GM19328 (cell line): ENCODE measurements at regions not wholly inside any gene's neighbourhood (a gene's known extent, or its start where the extent isn't known, plus 50 kb on each side); places are given as distances from the start of the nearest gene placed in this dataset.

ENCODE experiments used
- ATAC-seq: cut with Tn5 transposase; IDR thresholded peaks from one replicate; pipeline ENCODE4 v1.9.1; 2021; ENCODE audit warnings: mild to moderate bottlenecking, moderate library complexity; ENCODE audit not compliant: unreplicated experiment

DNA sequence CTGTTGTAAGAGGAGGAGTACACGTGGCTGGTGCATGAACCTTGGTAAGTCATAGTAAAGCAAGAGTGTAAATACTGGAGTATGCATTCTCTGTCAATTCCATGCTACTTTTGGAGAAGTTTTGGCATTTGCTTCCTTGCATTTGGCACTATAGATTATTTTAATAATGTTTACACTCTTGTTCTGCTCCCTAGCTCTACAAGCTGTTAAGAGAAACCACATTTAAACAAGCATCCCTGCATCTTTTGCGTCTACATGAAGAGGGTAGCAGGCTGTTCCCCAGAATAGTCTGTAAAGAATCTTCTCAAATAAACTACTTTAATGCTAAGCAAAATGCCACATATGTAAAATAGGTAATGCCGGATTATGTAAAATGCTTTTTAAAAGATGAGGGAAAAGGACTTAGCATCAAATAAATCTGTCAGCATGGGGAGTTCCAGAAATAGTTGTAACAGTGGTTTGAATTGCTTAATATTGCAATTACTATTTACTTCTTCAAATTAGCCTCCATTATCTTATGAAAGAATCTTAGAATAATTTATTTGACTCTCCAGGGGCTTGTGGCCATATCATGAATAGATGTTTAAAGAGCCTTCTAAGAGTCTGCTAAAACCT is 2127.3 kb upstream of the WWC1 start:
- ATAC-seq: no peak

DNA sequence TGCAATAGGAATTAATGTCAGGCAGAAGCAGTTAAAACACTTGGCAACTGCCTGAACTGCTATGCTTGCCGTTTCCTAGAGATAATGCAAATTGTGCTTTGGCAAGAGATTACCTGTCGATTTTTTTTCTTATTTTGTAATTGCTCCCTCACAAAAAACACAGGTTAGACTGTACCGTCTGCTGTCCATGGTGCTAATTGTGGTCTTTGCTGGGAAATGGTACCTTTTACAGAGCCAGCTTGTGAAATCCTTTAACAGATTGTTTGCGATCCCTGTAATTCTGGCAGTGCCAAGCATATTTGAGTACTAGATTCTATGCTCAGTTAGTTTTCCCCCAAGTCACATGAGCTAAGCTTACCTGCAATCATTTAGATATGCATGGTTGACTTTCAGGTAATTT is 2125.8 kb upstream of the WWC1 start:
- ATAC-seq: no peak

DNA sequence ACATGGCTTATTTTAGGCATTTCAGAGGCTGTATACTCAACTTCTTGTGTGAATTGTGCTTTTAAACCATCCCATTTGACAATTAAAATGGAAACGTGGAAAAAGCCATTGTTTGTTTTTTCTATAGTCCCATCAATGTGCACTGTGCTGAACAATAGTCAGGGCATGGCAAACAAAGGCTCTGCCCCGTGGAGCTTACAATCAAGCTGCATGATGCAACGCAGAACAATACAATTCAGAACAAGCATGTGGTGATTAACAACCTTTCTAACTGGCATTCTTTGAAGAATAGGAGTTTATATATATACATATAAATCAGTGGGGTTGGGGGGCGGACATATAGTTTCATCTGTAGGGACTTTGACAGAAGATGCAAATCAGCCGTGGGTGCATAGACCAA is 2125.4 kb upstream of the WWC1 start:
- no peak for ATAC-seq

DNA sequence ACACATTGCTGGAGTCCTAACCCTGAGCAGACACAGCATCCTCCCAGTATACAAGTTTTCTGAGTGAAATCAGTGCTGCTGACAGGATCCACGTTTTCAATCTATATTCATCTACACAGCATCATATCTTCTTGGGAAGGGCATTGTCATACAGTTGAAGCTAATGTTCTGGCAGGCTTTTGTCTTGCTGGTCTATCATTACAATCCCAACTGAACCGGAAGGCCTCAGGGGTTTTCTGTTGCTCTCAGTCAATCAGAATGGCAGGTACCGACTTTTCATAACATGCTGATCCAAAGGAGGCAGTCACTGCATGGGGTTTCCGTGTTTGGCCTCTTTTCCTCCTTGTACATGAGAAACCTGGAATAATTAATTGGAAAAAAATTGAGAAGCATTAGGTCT is 2118.8 kb upstream of the WWC1 start:
- ATAC-seq: no peak

DNA sequence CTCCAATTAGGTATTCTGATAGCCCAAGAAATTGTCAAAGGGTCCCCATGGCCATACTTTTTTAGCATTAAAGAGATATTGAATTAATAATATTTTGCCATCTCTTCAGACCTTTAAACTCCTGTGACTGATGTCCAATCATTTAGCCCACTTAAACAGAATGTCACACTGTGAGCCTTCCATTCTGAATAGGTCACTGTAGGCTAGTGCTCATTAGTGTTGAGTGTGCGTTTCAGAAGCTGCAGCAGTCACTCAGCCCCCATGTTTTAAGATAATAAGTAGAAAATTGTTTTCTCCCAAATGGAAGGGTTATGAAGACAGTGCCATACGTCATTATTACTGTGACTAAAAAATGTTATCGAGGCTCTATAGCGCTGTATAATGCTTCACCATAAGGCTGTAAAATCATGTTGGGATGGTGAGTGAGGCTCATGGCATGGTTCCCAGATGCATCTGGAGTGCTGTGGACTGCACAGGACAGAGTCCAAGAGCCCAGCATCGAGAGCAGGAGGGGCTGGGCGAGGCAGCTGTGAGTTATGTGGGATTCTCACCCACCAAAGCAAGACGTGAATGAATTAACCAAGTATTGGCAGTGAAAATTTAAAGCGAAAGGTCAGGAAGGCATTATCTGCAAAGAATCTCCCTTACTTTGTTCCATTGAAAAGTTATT is 2112.9 kb upstream of the WWC1 start:
- ATAC-seq: no peak

DNA sequence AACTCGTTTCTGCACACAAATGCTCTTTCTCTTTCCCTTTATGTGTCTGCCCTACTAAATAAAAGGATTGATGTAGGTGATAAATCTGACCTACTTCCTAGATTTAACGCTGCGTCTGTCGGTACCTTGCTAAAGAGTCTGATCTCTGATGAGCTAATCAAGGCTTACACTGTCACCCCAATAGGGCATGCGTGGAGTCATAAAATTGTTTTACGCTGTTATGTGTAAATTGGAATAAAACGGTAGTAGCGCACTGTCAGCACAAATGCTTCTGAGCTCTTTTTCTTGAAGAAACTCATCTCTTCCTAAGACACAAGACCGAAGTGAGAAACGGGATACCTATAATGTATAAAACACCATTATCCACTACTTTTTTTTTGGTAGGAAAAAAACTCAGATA is 2106.3 kb upstream of the WWC1 start:
- no peak for ATAC-seq

DNA sequence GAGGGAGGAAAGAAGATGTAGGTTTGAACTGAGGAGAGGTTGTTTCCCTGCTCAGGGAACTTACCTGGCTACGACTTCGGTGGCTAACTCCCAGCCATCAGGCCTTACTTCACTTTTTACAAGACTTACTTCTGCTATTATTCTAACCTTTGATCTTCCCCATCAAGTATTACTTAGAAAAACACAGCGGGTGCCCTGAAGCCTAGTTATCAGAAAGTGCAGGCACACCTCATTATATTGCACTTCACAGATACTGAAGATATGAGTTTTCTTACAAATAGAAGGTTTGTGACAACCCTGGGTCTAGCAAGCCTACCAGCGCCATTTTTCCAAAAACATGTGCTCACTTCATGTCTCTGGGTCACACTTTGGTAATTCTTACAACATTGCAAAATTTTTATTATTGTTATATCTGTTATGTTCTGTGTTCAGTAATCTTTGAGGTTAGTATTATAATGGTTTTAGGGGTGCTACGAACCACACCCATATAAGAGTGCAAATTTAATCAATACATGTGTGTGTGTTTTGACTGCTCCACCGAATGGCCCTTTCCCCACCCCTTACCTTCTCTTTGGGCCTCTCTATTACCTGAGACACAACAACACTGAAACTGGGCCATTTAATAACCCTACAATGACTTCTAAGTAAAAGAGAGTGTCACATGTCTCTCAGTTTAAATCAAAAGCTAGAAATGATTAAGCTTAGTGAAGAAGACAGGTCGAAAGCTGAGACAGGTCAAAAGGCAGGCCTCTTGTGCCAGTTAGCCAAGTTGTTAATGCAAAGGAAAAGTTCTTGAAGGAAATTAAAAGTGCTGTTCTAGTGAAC is 2102.7 kb upstream of the WWC1 start:
- ATAC-seq: no peak

DNA sequence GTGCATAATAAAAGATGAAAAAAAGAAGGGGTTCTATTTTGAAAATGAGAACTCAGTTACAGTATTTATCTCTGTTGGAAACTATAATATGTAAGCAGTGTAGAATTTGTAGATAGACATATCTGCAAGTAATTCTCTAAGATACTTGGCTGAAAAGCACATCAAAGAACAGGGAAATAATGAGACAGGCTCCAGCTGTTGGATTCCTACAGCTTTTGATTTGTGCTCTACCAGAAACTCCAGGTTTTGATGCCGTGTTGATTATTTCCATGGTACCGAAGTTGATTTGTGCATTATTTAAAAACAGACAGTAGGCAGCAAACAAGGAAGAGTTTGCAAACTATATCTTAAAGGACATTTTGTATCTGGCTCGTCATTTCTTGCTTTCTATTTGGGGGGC is 2098.7 kb upstream of the WWC1 start:
- no peak for ATAC-seq

DNA sequence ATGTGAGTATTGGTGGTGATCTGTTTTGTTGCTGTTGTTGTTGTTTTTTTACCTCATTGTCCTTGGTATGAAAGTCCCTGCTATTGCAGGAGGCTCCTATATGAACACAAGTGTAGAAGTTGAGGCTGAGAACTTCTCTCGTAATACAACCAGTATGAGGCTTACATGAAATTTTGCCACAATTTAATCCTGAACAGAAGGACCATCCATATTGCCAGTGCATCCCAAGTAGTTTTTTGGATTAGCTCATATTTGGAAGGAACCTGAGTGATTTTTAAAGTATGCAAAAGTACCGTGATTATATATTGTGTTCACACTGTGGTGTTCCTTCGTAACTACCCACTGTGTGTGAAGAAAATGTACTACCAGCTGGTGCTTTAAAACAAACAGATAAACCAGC is 2095.5 kb upstream of the WWC1 start:
- ATAC-seq: no peak

DNA sequence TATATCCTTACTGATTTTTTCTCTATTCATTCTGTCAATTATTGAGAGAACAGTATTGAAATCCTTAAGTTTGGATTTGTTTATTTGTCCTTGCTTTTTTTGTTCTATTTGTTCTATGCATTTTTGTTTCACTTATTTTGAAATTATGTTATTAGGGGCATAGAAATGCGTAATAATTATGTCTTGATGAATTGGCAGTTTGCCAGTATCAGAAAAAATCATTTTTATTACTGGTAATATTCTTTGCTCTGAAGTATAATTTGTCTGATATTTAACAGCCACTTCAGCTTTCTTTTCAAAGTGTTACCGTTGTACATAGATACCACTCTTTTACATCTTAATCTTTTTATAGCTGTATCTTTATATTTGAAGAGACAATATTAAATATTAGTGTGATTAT is 2090.9 kb upstream of the WWC1 start:
- no peak for ATAC-seq

DNA sequence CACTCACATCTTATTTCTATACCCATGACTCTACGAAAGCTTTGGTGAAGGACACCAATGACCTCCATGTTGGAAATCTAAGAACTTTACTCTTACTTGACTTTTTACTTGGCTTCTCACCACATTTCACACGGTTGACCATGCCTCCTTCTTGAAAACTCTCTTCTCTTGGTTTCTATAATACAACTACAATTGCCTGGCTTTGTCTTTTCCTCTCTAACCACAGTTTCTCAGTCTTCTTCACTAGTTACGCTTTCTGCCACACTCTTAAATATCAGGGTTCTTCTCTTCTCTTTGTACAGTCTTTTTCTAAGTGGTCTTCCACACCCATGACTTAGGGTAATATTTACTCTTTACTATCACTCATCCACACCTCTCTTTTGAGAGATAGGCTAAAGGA is 2079.8 kb upstream of the WWC1 start:
- ATAC-seq: no peak

DNA sequence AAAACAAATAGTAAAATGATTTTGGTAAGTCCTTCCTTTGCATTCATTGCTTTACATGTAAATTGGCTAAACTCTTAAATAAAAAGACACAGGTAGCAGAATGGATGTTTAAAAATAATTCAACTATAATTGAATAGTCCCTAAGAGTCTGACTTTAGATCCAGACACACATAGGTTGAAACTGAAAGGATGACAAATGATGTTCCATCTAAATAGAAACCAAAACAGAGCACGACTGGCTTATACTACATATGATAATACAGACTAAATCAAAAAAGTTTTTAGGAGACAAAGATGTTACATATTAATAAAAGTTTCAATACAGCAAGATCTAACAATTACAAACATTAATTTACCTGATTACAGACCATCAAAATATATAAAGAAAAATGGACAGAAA is 2055.1 kb upstream of the WWC1 start:
- ATAC-seq: no peak

DNA sequence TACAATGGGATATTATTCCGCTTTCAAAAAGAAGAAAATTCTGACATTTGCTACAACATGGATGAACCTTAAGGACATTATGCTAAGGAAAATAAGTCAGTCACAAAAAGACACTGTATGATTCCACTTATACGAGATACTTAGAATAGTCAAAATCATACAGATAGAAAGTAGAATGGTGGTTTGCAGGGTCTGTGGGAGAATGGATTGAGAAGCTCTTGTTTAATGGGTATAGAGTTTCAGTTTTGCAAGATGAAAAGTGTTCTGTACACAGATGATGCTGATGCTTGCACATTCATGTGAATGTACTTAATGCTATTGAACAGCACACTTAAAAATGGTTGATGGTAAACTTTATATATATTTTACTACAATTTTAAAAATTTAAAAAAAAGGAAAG is 2050.7 kb upstream of the WWC1 start:
- ATAC-seq: no peak

DNA sequence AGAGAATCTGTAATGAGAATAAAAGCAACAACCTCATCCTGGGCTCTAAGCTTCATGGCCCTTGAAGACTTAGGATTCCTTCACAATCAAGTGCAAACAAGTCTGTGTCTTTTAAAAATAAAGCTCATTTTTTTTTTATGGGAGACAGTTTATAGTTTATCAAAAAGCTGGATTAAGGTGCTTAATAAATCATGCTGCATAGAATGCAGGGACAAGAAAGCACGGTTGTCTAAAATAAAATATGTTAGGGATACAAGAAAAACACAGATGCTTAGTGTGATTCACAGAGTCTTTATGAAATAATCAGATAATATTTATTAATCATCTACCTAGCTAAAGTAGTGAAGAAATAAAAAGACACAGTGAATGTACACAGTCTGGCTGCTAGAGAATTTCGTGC is 2045.9 kb upstream of the WWC1 start:
- ATAC-seq: no peak

DNA sequence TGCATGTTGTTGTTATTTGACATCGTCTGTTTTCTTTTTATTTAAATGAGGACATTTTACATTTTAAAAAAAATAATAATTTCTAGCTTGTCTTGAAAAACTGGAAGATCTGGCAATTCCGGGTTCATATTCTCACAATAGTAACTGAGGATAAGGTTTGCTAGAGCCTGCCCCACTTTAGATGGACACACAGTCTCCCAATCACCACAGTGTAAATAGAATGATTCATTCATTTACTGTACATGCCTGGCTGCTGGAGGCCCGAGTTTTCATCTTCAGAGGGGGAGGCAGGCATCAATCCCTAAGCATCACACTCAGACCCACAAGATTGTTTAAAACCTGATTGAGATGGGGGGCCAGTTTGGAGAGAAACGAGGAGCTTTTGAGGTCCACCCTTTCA is 2039.7 kb upstream of the WWC1 start:
- no peak for ATAC-seq

DNA sequence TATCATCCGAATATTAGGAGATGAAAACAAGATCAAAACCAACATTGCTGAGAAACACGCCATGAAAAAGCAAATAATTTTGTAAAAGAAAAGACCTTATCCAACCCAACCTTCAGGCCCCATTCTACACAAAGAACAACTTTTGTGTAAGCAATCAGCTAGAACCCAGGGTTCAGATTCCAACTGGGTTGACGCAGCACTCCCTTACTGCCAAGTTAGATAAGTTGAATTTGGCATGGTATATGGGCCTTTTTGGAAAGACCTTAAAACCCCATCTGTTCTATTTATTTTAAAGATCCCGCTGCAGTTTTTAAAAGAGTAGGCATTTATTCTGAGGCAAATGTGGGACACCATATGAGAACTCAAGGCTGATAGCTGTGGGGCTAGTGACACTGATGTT is 2033.8 kb upstream of the WWC1 start:
- no peak for ATAC-seq

DNA sequence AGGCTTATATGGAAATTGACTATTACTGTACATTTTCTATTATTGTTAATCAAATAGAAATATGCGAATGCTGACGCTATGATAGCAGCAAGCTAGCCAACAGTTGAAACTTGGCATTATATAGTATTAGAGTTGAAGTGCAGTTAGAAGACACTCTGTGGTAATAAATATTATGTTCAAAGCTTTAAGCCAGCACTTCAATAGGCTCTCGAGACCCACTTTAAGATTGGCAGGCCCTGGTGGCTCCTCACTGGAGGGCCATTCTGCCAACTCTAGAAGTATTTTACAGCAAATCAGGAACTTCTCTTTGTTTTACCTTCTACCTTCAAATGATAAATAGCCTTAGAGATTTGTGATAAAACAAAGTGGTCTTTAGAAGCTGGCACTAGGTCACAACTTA is 2029.0 kb upstream of the WWC1 start:
- ATAC-seq: no peak

DNA sequence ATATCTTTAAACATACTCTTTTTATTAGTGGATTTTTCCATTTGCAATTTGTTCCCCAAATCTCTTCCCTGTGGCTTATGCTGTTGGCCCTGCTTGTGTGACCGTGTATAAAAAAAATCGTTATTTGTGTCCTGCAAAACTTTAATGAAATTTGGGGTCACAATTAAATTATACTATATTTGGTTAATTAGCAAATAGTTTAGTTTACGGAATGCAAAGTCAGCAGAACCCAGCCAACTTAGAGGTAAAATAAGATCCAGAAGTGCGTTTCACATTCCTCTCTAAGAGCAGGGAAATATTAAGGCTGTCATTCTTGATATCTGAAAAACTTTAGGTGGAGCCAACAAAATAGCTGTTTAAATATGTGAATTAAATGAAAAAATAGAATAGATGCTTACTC is 2023.5 kb upstream of the WWC1 start:
- ATAC-seq: no peak

DNA sequence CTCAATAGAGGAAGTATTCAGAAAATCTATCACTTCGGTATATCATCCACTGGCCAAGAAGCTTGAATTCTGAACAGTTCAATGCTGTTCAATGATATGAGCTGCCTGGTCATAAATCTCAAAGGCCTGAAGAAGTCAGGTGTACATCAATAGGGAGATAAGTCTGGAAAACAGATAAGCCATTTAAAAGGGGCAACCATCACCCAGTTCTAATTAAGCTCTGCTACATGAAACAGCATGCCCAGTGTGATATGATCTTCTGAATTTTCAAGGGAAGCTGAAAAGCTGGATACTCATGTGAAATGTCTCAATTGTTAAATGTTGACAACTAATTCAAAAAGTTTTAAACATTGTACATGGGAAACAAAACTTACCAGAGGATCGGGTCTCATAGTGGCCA is 2020.7 kb upstream of the WWC1 start:
- no peak for ATAC-seq

DNA sequence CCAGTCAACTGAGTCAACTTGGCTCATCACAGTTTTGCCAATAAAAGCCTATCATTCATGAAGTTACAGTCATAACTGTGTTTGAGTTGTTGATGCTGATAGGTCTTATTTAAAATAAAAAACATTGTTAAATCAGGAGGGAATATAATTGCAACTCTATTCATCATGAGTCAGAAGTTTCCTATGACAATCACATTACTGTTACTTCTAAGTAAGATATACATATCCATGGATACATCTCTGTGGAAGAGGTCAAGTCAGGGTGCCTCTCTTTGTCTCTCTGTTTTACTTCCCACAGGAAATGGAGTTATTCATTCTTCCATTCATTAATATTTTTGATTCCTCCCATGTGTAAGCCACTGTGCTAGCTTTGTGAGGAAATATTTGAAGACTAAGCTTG is 2015.4 kb upstream of the WWC1 start:
- no peak for ATAC-seq

DNA sequence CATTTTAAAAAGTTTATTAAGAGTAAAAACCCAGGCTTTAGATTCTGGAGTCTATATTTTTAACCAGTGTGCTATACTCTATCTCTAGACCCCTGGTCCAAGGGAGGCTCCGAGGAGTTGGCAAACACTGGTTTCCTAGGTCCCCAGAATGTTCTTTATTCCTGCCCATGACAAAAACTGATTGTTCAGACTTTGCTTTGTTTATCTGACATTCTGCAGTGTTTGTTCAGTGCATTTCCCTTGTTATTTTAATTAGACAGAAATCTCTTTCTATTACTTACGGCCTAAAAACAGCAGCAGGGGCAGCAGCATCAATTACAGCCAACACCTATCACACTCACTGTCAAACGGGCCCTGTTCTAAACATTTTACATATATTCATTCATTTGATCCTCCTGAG is 2011.6 kb upstream of the WWC1 start:
- ATAC-seq: no peak

DNA sequence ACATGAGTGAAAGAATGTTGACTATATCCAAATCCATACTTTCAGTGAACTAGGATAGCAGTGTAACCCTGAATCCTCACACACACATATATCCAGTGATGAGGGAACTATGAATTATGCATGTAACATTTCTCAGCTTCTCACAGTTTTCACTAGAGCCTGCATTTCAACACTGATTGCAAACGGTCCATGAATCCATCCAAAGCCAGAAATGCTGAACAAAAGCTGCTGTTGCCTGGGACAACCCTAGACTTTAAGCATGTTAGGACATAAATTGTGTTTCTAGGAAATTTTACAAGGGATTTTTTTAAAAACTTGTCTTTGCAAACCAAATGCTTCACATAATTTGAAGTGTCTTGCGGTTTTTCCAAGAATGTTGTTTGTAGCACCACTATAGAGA is 2010.0 kb upstream of the WWC1 start:
- no peak for ATAC-seq
